Ectodermal cell (in vitro differentiated cells): ENCODE measurements at regions not wholly inside any gene's neighbourhood (a gene's known extent, or its start where the extent isn't known, plus 50 kb on each side); places are given as distances from the start of the nearest gene placed in this dataset.

ENCODE experiments used
- H3K27ac ChIP-seq: 2 replicates; pipeline ENCODE4 v1.7.0; 2013; ENCODE audit warnings: mild to moderate bottlenecking, low read depth, low read length; ENCODE audit not compliant: insufficient read depth, poor library complexity, severe bottlenecking
- H3K27me3 ChIP-seq: 2 replicates; pipeline ENCODE4 v1.7.0; 2013; ENCODE audit warnings: mild to moderate bottlenecking, low read length; ENCODE audit not compliant: insufficient read depth, control insufficient read depth, poor library complexity, severe bottlenecking
- H3K36me3 ChIP-seq: one replicate; pipeline ENCODE4 v1.7.0; 2013; ENCODE audit warnings: low read length; ENCODE audit not compliant: control insufficient read depth, insufficient read depth
- H3K4me1 ChIP-seq: one replicate; pipeline ENCODE4 v1.7.0; 2013; ENCODE audit warnings: low read length; ENCODE audit not compliant: control insufficient read depth, insufficient read depth
- H3K4me3 ChIP-seq: 2 replicates; pipeline ENCODE4 v1.7.0; 2013; ENCODE audit warnings: low read depth, low read length, control low read depth; ENCODE audit not compliant: insufficient read depth
- H3K9me3 ChIP-seq: 2 replicates; pipeline ENCODE4 v1.7.0; 2013; ENCODE audit warnings: mild to moderate bottlenecking, low read length, moderate library complexity; ENCODE audit not compliant: control insufficient read depth
- WGBS, 2 experiments: methylation state at CpG; one replicate each; pipeline ENCODE4 v1.1.7; 2013; ENCODE audit warnings: missing lambda C conversion rate in 2 of 2; 5-methylcytosine and 5-hydroxymethylcytosine counted together

DNA sequence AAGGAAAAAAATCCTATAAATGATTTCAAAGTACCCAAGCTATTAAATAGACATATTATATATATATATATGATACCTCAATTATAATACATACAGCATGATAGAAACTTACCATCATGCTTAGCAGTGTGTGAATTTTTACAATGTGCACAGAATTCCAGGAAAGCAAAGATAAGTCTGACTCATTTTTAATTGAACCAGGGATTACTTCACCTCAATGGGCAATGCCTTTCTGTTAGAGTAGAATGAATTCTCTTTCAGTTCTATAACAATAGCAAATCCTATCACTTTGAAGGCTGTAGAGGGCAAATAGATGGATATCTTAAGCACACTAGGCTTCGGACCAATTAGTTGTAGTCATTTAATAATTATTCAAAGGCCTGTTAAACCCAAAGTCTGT lies 54.8 kb upstream of the P3H2 start:
- Histone ChIP-seq H3K9me3 (no peaks in the 10 kb centered on the region), H3K36me3 (no peaks in the 10 kb centered on the region), H3K4me3 (no peak overlapping the region), H3K27ac (no peak overlapping the region), H3K4me1 (no peaks in the 10 kb centered on the region), H3K27me3 (no peaks in the 10 kb centered on the region)
- WGBS, 2 experiments, result 88% methylated on average over 1 of the region's 1 CpG; no CpG with 5 or more reads in 1 of the 2 experiments

GRCh38 chr3:190174471-190174870 lies 53.8 kb upstream of the P3H2 start:
- no peaks in the 10 kb centered on the region for H3K4me1 ChIP-seq
- H3K36me3 ChIP-seq, result no peaks in the 10 kb centered on the region
- no peaks in the 10 kb centered on the region for H3K9me3 ChIP-seq
- H3K4me3 ChIP-seq, result no peak overlapping the region
- no peak overlapping the region for H3K27ac ChIP-seq
- no peaks in the 10 kb centered on the region for H3K27me3 ChIP-seq
- 85 to 96% methylated on average over 1 of the region's 1 CpG for WGBS, 2 experiments

DNA sequence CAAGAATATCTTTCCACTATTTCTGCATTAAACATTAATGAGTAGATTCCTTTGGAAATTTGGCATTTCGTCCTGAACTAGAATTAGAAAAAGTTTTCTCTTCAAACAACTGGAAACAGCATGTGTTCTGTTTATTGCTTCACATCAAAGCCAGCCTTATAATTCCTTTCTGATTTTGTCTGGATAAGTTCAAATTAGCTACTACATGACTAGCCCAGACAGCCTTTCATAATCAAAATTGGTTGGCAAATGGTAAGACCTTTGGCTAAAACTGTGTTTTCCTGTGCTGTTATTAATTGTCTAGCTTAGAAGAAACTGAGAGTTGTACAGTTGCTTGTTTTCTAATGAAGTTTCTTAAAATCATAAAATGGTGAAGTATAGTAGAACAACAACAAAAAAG lies 52.7 kb upstream of the P3H2 start:
- Histone ChIP-seq H3K9me3 (no peaks in the 10 kb centered on the region), H3K4me1 (no peaks in the 10 kb centered on the region), H3K36me3 (no peaks in the 10 kb centered on the region), H3K27ac (no peak overlapping the region), H3K27me3 (no peaks in the 10 kb centered on the region), H3K4me3 (no peak overlapping the region)
- 89% methylated on average over 1 of the region's 1 CpG; no CpG with 5 or more reads in 1 of the 2 experiments for WGBS, 2 experiments

DNA sequence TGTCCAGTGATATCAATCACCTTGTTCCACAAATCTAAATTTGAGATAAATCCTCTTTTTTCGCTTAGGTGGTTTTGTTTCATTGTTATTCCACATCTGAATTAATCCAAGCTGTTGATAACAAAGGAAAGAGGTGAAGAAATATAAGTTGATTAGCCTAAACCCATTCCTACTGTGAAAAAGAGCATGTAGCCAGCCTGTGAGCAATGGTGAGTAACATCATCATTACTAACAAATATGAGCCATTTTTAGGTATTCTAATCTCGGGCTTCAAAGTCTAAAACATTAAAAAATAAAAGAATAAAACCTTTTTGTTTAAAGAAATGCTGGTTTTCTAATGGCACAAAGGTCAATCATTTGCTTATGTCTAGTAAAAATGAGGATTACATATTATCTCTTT lies 52.1 kb upstream of the P3H2 start:
- H3K36me3 ChIP-seq, result no peaks in the 10 kb centered on the region
- H3K4me3 ChIP-seq, result no peak overlapping the region
- H3K27me3 ChIP-seq, result no peaks in the 10 kb centered on the region
- no peak overlapping the region for H3K27ac ChIP-seq
- 83% methylated on average over 1 of the region's 2 CpGs; no CpG with 5 or more reads in 1 of the 2 experiments for WGBS, 2 experiments
- no peaks in the 10 kb centered on the region for H3K4me1 ChIP-seq
- no peaks in the 10 kb centered on the region for H3K9me3 ChIP-seq
